Memory B cell (primary cell): ENCODE measurements at regions not wholly inside any gene's neighbourhood (a gene's known extent, or its start where the extent isn't known, plus 50 kb on each side); places are given as distances from the start of the nearest gene placed in this dataset.
"Not testable (repeated sequence)": the region's sequence is repeated elsewhere in the genome, so short reads cannot be mapped to it uniquely, and the experiment has no call there.

Source experiments
- ATAC-seq: fragments of 150-1000 bp; cut with Tn5 transposase; 2 replicates; pipeline ENCODE4 v1.10.0; 2021; ENCODE audit warnings: low read depth, mild to moderate bottlenecking, moderate library complexity
- DNase-seq, 2 donors: peaks; one replicate each; pipeline ENCODE4 v3.0.0; 2022; ENCODE audit warnings: low spot score in 2 of 2
- H3K27ac Mint-ChIP-seq: one replicate; pipeline ENCODE4 v1.8.0; 2022; ENCODE audit warnings: mild to moderate bottlenecking, moderate library complexity, mixed read lengths
- H3K27me3 Mint-ChIP-seq: one replicate; pipeline ENCODE4 v1.8.0; 2022; ENCODE audit warnings: mixed read lengths
- H3K36me3 Mint-ChIP-seq: one replicate; pipeline ENCODE4 v1.8.0; 2022; ENCODE audit warnings: mild to moderate bottlenecking, mixed read lengths
- H3K4me1 Mint-ChIP-seq: one replicate; pipeline ENCODE4 v1.8.0; 2022; ENCODE audit warnings: mixed read lengths
- H3K4me3 Mint-ChIP-seq: one replicate; pipeline ENCODE4 v1.8.0; 2022; ENCODE audit warnings: mild to moderate bottlenecking, moderate library complexity, mixed read lengths
- H3K9me3 Mint-ChIP-seq: one replicate; pipeline ENCODE4 v1.8.0; 2022; ENCODE audit warnings: mixed read lengths

GRCh38 chr22:22697377-22698117, 53.1 kb downstream of the GGTLC2 start:
- Mint-ChIP-seq H3K27ac (no peak overlapping the region), H3K4me1 (peaks cover 23% of the 10 kb centered on the region), H3K27me3 (no peaks in the 10 kb centered on the region), H3K4me3 (peak overlapping the region; percentile 29), H3K9me3 (no peaks in the 10 kb centered on the region), H3K36me3 (no peaks in the 10 kb centered on the region)
- DNase-seq, result no peak
- no peak for ATAC-seq

- no peaks in the 10 kb centered on the region for H3K36me3 Mint-ChIP-seq
- H3K27me3 Mint-ChIP-seq, result no peaks in the 10 kb centered on the region
- ATAC-seq, result peak; percentile 97
- peaks cover 16% of the 10 kb centered on the region for H3K4me1 Mint-ChIP-seq
- H3K27ac Mint-ChIP-seq, result no peak overlapping the region
- peak; percentile 34 to 45 for DNase-seq
- peak overlapping the region; percentile 21 for H3K4me3 Mint-ChIP-seq
- no peaks in the 10 kb centered on the region for H3K9me3 Mint-ChIP-seq
These were observed 53.9 kb downstream of the GGTLC2 start for GRCh38 chr22:22698263-22698750.

DNA sequence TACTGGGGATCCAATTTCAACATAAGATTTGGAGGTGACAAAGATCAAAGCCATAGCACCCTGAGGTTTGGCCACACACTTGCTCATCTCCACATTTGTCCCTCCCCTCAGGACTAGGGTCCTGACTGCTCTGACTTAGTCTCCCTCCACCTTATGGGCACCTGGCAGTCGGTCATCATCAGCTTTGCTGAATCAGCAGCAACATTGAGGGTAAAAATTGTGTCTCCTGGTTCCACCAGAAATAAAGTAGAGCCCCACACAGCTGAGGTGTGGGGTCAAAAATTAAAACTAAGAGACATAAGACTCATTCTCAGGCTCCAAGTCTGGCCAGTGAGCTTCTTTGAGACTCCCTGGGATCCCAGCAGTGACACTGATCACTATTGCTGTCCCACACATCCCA, 56.2 kb downstream of the GGTLC2 start:
- H3K27me3 Mint-ChIP-seq, result no peaks in the 10 kb centered on the region
- H3K27ac Mint-ChIP-seq, result no peak overlapping the region
- peaks cover 12% of the 10 kb centered on the region for H3K4me1 Mint-ChIP-seq

DNA sequence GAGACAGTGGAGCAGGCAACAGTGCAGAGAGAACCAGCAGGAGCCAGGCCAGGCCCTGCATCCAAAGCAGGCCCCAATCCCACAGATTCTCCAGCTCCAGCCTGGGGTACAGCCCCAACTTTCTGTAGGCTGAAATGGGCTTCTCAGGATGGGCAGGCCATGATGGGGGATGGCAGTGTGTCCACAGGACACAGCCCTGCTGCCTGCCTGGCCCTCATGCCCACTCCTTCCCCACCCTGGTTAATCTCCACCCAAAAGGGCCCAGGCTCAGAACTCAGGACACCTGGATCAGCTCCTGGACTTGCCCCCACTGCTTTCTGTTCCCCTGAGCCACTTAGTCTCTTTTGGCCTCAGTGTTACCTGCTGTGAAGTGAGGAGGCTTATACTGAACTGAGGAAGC, 57.1 kb downstream of the GGTLC2 start:
- not testable (repeated sequence) for H3K4me3 Mint-ChIP-seq, DNase-seq, H3K36me3 Mint-ChIP-seq, H3K27me3 Mint-ChIP-seq, H3K27ac Mint-ChIP-seq, ATAC-seq, H3K9me3 Mint-ChIP-seq
- peaks cover 17% of the 10 kb centered on the region for H3K4me1 Mint-ChIP-seq

More for the DNA sequence above, 56.2 kb downstream of the GGTLC2 start:
- no peak for ATAC-seq
- H3K4me3 Mint-ChIP-seq, result no peak overlapping the region
- DNase-seq, result no peak
- H3K36me3 Mint-ChIP-seq, result no peaks in the 10 kb centered on the region
- no peaks in the 10 kb centered on the region for H3K9me3 Mint-ChIP-seq

GRCh38 chr22:22702237-22703202, 58.1 kb downstream of the GGTLC2 start:
- Mint-ChIP-seq H3K27me3 (no peaks in the 10 kb centered on the region), H3K4me1 (peaks cover 17% of the 10 kb centered on the region), H3K4me3 (no peak overlapping the region), H3K36me3 (no peaks in the 10 kb centered on the region), H3K27ac (no peak overlapping the region), H3K9me3 (no peaks in the 10 kb centered on the region)
- DNase-seq (no peak), ATAC-seq (peak; percentile 42)

- H3K27me3 Mint-ChIP-seq, result no peaks in the 10 kb centered on the region
- peaks cover 13% of the 10 kb centered on the region for H3K4me1 Mint-ChIP-seq
- DNase-seq, result no peak
- H3K36me3 Mint-ChIP-seq, result no peaks in the 10 kb centered on the region
- peak overlapping the region; percentile 6 for H3K27ac Mint-ChIP-seq
- H3K9me3 Mint-ChIP-seq, result no peaks in the 10 kb centered on the region
- H3K4me3 Mint-ChIP-seq, result no peak overlapping the region
- no peak for ATAC-seq
These were observed 58.8 kb downstream of the GGTLC2 start for GRCh38 chr22:22703203-22703570.

GRCh38 chr22:22703715-22704114, 59.3 kb downstream of the GGTLC2 start:
- H3K4me3 Mint-ChIP-seq, result no peak overlapping the region
- H3K27me3 Mint-ChIP-seq, result no peaks in the 10 kb centered on the region
- H3K4me1 Mint-ChIP-seq, result peaks cover 7% of the 10 kb centered on the region
- H3K27ac Mint-ChIP-seq, result peak overlapping the region; percentile 6
- no peaks in the 10 kb centered on the region for H3K36me3 Mint-ChIP-seq
- no peaks in the 10 kb centered on the region for H3K9me3 Mint-ChIP-seq
- ATAC-seq, result no peak
- no peak for DNase-seq

- Mint-ChIP-seq H3K4me1 (peaks cover 7% of the 10 kb centered on the region), H3K27me3 (no peaks in the 10 kb centered on the region), H3K27ac (no peak overlapping the region), H3K36me3 (no peaks in the 10 kb centered on the region), H3K9me3 (no peaks in the 10 kb centered on the region), H3K4me3 (no peak overlapping the region)
- ATAC-seq (no peak), DNase-seq (no peak)
These were observed 59.9 kb downstream of the GGTLC2 start for GRCh38 chr22:22704156-22704946.

DNA sequence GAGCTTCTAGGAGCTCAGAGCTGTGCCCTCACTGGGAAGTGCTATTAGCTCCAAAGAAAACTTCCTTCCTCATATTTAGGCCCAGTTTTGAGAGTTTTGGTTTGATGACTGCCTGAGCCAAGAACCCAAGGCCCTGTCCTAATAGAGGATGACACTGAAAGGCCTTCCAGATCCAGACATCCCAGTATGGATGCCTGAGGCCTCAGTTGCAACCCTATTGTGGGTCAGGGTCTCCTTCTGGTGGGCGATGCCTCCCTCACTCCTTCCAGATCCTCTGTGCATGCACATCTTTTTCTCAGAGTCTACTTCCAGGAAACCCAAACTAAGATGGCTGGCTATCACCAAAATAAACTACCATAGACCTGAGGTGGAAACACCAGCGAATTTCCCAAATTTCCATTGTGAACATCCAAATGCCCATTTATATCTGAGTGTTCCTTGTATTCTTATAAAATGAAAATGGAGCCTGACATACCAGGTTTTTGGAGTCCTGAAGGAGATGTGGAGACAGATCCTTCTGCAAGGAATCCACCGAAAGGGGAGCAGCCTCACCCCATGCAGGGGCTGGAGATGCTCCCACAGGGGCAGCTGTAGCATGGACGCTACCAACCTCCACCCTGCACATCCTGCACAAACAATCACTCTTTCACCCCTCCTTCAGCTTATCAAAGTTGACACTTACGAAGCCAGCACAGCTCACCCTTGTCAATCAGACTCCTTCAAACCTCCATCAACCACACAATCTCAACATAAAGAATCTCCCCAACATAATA, 61.1 kb downstream of the GGTLC2 start:
- no peaks in the 10 kb centered on the region for H3K9me3 Mint-ChIP-seq
- ATAC-seq (no peak), DNase-seq (no peak)
- peaks cover 11% of the 10 kb centered on the region for H3K4me1 Mint-ChIP-seq
- H3K27me3 Mint-ChIP-seq, result no peaks in the 10 kb centered on the region
- no peak overlapping the region for H3K4me3 Mint-ChIP-seq
- H3K27ac Mint-ChIP-seq, result no peak overlapping the region
- H3K36me3 Mint-ChIP-seq, result no peaks in the 10 kb centered on the region

DNA sequence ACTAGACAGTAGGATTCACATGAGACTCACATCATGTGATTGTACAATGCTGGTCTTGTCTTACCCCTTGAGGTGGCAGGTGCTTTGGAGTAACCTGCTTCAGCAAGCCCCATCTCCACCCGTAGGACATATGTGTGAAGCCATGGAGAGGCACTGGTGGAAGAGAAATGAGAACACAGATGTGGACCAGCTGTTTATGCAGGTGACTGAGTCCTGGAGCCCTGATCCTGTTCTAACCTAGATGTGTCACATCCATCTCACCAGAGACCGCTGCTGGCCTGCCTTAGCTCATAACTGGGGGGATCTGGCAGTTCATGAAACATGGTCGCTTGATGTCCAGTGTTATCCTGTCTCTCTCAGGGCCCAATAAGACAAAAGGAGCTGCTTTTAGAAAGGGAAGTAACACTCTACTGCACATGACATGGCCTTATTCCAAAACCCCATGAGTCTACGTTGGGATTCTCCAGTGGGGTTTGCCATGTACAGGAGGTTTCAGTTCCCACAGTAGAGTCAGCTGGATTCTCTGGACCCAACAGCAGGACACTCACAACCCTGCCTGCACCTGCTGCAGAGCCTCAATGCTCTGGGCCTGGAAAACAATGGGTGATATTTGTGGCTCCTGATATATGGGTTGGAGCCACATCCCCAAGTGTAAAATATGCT, 62.0 kb downstream of the GGTLC2 start:
- H3K4me3 Mint-ChIP-seq, result no peak overlapping the region
- peaks cover 20% of the 10 kb centered on the region for H3K4me1 Mint-ChIP-seq
- DNase-seq, result no peak
- no peak for ATAC-seq
- H3K36me3 Mint-ChIP-seq, result no peaks in the 10 kb centered on the region
- H3K27me3 Mint-ChIP-seq, result no peaks in the 10 kb centered on the region
- no peaks in the 10 kb centered on the region for H3K9me3 Mint-ChIP-seq
- no peak overlapping the region for H3K27ac Mint-ChIP-seq

- DNase-seq, result no peak
- H3K4me1 Mint-ChIP-seq, result peaks cover 44% of the 10 kb centered on the region
- H3K4me3 Mint-ChIP-seq, result no peak overlapping the region
- H3K36me3 Mint-ChIP-seq, result no peaks in the 10 kb centered on the region
- no peak for ATAC-seq
- no peaks in the 10 kb centered on the region for H3K27me3 Mint-ChIP-seq
- no peaks in the 10 kb centered on the region for H3K9me3 Mint-ChIP-seq
- H3K27ac Mint-ChIP-seq, result no peak overlapping the region
These were observed 65.5 kb downstream of the GGTLC2 start for GRCh38 chr22:22709719-22710445.

DNA sequence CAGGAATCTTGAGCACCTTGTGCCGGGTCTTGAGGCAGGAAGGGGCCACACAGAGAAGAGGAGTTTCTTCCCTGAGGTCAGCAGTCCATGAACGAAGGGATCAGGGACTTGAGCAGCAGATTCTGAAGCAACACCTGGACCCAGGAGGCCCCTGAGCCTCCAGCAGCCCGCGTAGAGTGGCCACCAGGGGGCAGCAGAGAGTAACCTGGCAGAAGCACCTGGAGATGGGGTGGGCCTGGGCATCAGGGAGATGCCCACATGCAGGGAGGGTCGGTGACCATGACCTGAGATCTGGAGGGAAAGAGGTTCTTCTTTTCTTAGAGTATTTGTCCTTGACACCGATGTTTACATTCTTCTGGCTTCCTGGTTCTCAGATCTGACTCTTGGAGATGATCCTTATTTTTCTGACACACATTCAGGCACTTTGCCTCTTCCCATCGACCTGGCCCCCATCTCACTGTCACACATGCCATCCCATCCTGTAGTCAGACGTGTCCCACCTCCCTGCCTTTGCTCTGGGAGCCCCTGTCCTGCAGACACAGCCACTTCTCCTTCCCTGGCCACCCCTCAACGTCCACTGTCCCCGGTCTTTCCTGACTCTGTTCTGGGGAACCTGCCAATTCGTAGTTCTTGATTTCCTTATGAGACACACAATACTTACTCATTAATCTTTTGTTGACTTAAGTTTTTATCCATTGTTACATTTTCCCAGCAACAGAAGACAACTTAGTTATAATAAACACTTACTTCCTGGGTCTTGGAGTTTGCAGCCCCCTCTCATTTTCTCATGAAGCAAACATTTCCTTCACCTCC, 66.5 kb downstream of the GGTLC2 start:
- H3K36me3 Mint-ChIP-seq, result no peaks in the 10 kb centered on the region
- H3K27ac Mint-ChIP-seq, result peak overlapping the region; percentile 80
- peaks cover 53% of the 10 kb centered on the region for H3K4me1 Mint-ChIP-seq
- no peaks in the 10 kb centered on the region for H3K27me3 Mint-ChIP-seq
- ATAC-seq, result peak; percentile 47
- no peaks in the 10 kb centered on the region for H3K9me3 Mint-ChIP-seq
- H3K4me3 Mint-ChIP-seq, result peak overlapping the region; percentile 41
- DNase-seq, result peak; percentile 79
